NCI-H774 (cell line): ENCODE measurements at regions not wholly inside any gene's neighbourhood (a gene's known extent, or its start where the extent isn't known, plus 50 kb on each side); places are given as distances from the start of the nearest gene placed in this dataset.
"Not testable (repeated sequence)": the region's sequence is repeated elsewhere in the genome, so short reads cannot be mapped to it uniquely, and the experiment has no call there.

ENCODE experiments used
- DNase-seq: peaks from one replicate; lab custom pipeline; 2025; lab: John Stamatoyannopoulos, UW

DNA sequence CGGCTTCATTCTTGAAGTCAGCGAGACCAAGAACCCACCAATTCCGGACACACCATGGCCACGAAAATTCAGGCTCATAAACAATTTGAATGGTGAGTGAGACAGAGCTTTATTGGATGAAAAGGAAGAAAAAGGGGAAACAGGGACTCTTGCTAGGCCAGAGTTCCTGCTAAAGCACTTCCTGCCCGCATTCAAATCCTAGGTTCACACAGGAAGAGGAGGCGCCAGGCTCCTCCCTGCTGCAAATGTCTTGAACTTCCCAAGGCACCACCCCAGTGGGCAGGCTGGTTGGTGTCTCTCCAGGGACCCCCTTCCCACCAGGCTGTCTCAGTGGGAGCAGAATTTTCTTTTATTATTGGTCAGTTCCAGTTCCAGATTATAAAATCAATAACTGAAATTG is 121.2 kb downstream of the FSCB start:
- DNase-seq: no peak

DNA sequence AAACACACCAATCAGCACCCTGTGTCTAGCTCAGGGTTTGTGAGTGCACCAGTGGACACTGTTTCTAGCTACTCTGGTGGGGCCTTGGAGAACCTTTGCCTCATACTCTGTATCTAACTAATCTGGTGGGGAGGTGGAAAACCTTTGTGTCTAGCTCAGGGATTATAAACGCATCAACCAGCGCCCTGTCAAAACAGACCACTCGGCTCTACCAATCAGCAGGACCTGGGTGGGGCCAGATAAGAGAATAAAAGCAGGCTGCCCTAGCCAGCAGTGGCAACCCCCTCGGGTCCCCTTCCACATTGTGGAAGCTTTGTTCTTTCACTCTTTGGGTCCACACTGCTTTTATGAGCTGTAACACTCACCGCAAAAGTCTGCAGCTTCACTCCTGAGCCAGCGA is 121.8 kb downstream of the FSCB start:
- DNase-seq: not testable (repeated sequence)

GRCh38 chr14:44384601-44385293 is 122.3 kb downstream of the FSCB start:
- not testable (repeated sequence) for DNase-seq

DNA sequence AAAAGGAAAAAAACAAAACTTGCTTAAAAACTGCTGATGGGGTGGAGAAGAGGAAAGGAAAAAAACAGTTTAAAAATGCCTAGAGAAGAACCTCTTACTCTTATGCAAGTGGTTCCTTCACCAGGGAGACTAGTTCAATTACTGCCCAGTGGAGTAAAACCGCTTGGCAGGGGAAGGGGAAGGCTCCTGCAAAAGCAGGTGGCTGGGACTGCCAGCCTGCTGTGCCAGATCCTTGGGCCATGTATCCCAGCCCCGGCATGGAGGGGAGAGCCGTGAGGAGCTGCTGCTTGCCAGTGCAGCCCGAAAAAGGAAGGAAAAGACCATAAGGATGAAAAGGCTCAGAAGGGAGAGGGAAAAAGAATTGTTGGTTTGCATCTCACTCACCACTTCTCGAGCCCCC is 123.0 kb downstream of the FSCB start:
- no peak for DNase-seq

GRCh38 chr14:44383636-44384035 is 123.4 kb downstream of the FSCB start:
- DNase-seq: no peak

- DNase-seq: no peak
These were observed 127.6 kb downstream of the FSCB start for GRCh38 chr14:44379292-44379977.

- no peak for DNase-seq
These were observed 132.2 kb downstream of the FSCB start for GRCh38 chr14:44374906-44375305.

DNA sequence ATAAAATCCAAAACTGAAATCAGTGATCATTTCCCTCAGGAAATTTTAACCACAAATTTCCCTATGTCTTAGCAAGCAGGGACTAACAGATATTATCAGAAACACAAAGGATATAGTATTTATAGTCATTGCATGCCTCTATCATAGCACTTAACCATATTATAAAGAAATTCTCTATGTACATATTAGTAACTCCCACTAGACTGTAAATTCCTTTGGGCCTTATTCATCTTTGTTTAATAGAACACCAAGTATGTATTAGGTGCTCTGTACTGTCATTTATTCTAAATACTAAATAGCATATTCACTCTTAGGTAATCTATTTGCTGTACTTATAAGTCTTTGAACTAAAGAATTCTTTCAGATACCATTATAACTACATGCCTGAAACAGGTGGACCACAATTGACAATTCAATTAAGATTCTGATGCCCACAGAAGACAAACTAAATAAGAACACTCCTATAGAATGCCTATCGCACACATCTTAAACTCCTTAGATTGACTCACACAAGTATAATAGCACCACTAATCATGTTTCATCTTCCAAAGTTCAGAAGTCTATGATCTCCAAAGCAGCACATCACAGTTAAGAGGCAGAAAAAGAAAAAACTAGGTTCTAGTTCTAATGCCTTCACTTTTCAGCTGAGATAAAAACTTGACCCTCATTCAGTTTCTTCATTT is 134.1 kb downstream of the FSCB start:
- no peak for DNase-seq

DNA sequence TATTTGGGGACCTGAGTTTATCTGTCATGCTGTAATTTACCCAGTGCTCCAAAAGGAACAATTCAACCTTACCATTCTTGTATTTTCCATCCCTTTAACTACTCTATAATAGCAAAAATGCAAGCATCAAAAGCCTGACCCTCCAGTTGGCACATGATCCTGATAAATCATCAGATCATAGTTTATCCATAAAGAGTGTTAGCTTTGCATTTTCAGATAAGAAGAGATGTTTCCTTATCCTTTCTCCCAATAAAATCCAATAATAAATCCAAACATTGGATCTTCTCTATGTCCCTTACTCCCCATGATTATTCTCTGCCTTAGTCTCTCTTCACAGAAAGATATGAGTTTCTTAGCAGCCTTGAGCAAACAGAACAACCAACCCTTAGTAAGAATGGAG is 134.9 kb downstream of the FSCB start:
- DNase-seq: no peak

- DNase-seq: no peak
These were observed 136.4 kb downstream of the FSCB start for GRCh38 chr14:44370727-44371126.

GRCh38 chr14:44369401-44370123 is 137.5 kb downstream of the FSCB start:
- no peak for DNase-seq

DNA sequence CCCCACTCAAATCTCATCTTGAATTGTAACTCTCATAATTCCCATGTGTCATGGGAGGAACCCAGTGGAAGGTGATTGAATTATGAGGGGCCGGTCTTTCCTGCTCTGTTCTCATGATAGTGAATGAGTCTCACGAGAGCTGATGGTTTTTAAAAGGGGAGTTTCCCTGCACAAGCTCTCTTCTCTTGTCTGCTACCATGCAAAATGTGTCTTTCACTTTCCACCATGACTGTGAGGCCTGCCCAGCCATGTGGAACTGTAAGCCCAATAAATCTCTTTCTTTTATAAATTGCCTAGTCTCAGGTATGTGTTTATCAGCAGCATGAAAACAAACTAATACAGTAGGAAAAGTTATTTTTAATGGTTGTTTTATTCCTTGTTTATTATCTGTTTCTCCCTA is 146.0 kb downstream of the FSCB start:
- DNase-seq: no peak

DNA sequence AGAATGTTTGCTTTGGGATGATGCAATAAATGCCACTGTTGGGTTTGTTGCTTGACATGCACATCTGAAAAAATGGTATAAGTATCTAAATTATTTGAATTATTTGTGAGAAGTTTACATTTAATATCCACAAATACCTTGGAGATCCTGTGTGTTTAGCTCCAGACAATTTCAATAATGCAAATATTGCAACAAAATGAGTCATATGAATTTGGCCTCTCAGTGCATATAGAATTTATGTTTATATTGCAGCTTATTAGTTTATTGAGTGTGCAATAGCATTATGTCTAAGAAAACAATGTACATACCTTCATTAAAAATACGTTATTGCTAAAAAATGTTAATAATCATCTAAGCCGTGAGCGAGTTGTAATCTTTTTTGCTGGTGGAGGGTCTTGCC is 153.3 kb downstream of the FSCB start:
- DNase-seq: no peak

DNA sequence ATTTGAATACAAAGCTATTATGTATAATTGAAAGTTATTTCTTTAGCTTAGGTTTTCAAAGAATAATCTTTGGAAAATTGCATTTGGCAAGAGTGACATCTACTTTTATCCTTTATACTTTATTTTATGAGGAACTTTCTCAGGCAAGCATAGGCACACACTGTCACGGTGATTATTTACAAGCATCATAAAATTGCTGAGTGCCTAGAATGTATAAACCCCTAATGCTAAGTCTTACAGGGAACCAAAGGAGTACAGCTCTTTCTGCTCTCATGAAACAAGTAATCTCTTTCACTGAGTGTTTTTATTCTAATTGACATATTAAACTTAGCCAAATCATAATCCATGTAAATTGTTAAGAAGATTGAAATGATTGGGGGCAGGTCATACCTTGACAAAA is 154.9 kb downstream of the FSCB start:
- no peak for DNase-seq

DNA sequence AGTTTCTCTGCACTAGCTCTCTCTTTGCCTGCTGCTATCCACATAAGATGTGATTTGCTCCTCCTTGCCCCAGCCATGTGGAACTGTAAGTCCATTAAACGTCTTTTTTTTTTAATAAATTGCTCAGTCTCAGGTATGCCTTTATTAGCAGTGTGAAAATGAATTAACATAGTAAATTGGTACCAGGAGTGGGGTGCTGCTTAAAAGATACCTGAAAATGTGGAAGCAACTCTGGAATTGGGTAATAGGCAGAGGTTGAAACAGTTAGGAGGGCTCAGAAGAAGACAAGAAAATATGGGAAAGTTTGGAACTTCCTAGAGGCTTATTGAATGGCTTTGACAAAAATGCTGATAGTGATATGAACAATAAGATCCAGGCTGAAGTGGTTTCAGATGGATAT is 159.8 kb downstream of the FSCB start:
- DNase-seq: no peak

- DNase-seq: no peak
These were observed 166.0 kb downstream of the FSCB start for GRCh38 chr14:44341116-44341515.

GRCh38 chr14:44339862-44340261 is 167.2 kb downstream of the FSCB start:
- DNase-seq: no peak

DNA sequence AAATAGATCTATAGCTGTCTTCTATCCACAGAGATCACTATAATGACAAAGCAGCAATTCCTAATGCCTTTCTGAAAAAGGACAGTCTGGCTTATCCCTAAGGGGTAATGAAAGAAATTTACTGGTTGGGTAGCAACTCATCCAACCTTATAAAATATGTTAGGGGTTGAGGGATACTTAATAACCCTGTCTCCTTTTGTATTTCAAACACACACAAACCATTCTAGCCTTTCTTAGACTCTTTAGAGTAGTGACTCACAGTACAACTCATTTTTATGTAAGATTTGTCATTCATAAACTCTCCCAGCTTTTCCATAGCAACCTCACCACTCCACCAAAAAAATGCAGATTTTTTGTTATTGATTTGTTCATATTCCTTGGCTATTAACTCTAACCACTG is 167.9 kb downstream of the FSCB start:
- no peak for DNase-seq

GRCh38 chr14:44317441-44317746 is 189.7 kb downstream of the FSCB start:
- no peak for DNase-seq

DNA sequence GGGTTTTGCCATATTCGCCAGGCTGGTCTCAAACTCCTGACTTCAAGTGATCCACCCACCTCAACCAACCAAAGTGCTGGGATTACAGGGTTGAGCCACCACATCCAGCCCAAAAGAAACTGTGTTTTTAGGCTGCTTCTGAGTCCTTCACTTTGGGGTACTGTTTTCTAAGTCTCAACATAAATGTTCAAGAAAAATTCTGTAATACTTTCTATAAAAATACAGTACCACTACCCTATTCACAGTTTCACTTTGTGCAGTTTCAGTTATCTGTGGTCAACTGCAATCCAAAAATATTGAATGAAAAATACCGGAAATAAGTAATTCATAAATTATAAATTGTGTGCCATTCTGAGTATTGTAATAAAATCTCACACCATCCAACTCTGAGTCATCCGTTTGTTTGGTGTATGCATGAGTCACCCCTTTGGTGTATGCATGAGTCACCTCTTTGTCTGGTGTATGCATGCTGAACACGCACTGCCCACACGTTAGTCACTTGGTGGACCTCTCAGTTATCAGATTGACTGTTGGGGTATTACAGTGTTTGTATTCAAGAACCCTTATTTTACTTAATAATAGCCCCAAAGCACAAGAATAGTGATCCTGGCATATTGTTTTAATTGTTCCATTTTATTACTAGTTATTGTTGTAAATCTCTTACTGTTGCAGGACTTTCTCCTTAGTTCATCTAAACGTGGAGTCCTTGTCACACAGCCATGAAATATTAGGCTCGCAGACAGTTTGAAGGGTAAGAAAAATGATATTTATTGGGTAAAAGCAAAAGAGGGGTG is 190.2 kb downstream of the FSCB start:
- DNase-seq: peak; percentile 30

GRCh38 chr14:44309331-44309730 is 197.8 kb downstream of the FSCB start:
- DNase-seq: no peak

DNA sequence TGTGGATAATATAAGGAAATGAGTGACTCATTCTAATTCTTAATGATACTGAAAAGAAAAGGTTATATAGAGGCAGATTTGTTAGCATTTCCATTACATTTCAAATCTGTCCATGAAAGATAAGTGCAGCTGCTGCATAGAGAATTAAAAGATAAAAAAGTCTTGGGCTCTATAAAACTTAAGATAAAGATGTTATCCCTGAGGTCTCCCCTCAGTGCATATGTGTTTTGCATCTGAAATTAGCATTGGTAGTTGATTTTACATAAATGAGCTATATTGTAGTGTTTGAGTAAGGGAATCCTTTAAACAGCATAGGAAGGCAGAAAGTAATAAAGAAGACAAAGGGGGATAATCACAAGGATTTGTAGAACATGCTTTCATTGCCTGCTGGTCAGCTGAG is 206.2 kb downstream of the FSCB start:
- peak; percentile 30 for DNase-seq
